ENCODE measurements at regions not wholly inside any gene's neighbourhood (a gene's known extent, or its start where the extent isn't known, plus 50 kb on each side); places are given as distances from the start of the nearest gene placed in this dataset.

- no peak for DNase-seq
These were observed 853.3 kb upstream of the MAN1A1 start for GRCh38 chr6:120202878-120203277.

- DNase-seq, result no peak
These were observed 851.3 kb upstream of the MAN1A1 start for GRCh38 chr6:120200853-120201252.

- DNase-seq, result no peak
These were observed 848.5 kb upstream of the MAN1A1 start for GRCh38 chr6:120198033-120198432.

GRCh38 chr6:120186080-120186479 is 836.5 kb upstream of the MAN1A1 start:
- DNase-seq, result no peak

DNA sequence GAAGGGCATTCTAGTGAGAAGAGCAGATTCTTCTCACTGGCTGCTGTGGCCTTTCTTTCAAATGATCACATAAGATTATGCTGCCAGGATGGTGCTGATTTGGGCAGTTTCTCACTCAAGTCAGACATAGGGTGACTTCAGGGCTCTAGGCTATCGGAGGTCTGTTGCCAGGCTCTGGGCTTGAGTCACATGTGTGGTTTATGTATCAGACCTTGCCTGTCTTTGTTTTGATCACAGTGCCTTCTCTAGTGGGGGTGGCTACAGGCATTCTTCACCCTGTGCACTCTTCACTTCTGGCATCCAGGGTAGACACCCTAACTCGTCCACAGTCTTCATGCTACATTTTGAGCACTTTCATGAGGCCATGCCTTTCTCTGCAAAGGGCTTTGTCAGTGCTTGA is 823.7 kb upstream of the MAN1A1 start:
- DNase-seq, result no peak

DNA sequence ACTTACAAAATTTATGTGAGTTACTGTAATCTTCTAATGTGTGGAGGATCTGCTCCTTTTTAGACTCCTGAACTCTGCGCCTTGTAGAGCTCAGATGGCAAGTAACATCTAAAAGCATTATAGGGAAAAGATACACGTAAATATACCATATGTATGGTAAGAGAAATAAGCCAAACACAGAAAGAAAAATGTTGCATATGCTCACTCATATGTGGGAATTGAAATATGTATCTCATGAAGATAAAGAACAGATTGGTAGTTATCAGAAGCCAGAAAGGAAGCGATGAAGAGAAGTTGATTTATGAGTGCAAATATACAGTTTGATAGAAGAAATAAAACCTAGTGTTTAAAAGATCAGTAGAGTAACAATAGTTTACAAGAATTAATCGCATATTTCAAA is 815.0 kb upstream of the MAN1A1 start:
- no peak for DNase-seq

DNA sequence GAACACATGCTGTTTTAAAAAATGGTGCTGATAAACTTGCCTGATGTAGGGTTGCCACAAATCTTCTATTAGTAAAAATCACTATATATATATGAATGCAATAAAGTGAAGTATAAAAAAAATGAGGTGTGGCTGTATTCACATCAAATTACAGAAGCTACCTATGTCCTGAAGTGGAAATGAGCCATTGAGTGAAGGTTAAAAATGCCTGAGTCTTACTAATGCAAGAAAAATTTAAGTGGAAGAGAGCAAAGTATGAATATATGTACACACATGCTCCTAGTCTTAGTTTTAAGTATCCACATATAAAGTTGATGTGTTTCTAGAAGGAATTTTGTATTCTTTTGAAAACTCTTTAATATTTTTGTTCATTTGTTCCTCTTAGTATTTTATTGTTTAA is 808.3 kb upstream of the MAN1A1 start:
- DNase-seq, result no peak

DNA sequence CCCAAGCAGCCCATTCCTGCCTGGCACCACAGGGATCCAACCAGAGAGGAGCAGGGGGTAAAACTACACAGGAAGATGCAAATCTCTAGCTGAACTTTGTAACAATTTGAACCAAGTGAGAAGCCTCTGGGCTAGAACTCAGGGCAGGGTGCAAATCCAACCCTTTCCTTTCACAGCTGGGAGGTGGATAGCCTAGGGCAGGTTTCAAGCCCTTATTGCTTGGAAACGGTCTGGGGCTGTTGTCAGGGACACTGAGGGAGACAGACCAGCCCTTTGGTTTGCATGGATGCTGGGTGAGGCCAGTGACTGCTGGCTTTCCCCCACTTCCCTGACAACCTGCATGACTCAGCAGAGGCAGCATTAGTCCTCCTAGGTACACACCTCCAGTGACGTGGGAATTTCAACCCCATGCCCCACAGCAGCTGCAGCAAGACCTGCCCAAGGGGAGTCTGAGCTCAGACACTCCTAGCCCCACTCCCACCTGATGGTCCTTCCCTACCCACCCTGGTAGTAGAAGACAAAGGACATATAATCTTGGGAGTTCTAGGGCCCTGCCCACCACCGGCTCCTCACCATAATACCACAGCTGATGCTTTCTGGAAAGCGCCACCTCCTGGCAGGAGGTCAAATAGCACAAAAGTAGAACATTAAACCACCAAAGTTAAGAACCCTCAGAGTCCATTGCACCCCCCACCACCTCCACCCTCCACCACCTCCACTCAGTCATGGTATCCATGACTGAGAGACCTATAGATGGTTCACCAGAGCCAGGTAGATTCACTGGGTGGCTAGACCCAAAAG is 797.7 kb upstream of the MAN1A1 start:
- DNase-seq, result no peak

- no peak for DNase-seq
These were observed 792.0 kb upstream of the MAN1A1 start for GRCh38 chr6:120141601-120142000.

GRCh38 chr6:120137492-120137891 is 787.9 kb upstream of the MAN1A1 start:
- no peak for DNase-seq

GRCh38 chr6:120129228-120129627 is 779.7 kb upstream of the MAN1A1 start:
- no peak for DNase-seq

GRCh38 chr6:120122401-120122800 is 772.8 kb upstream of the MAN1A1 start:
- DNase-seq, result no peak

GRCh38 chr6:120116343-120116742 is 766.8 kb upstream of the MAN1A1 start:
- DNase-seq, result no peak

DNA sequence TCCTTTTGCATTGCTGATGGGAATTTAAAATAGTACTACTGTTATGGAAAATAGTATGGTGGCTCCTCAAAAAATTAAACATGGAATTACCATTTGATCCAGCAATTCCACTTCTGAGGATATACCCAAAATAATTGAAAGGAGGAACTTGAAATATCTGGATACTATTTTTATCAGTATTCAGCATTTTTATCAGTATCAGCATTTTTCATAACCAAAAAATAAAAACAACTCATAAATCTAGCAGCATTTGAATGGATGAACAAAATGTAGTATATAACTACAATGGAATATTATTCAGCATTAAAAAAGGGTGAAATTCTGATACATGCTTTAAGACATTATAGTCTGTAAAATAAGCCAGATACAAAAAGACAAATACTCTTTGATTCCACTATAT is 763.4 kb upstream of the MAN1A1 start:
- no peak for DNase-seq

GRCh38 chr6:120111001-120111400 is 761.4 kb upstream of the MAN1A1 start:
- DNase-seq, result no peak

DNA sequence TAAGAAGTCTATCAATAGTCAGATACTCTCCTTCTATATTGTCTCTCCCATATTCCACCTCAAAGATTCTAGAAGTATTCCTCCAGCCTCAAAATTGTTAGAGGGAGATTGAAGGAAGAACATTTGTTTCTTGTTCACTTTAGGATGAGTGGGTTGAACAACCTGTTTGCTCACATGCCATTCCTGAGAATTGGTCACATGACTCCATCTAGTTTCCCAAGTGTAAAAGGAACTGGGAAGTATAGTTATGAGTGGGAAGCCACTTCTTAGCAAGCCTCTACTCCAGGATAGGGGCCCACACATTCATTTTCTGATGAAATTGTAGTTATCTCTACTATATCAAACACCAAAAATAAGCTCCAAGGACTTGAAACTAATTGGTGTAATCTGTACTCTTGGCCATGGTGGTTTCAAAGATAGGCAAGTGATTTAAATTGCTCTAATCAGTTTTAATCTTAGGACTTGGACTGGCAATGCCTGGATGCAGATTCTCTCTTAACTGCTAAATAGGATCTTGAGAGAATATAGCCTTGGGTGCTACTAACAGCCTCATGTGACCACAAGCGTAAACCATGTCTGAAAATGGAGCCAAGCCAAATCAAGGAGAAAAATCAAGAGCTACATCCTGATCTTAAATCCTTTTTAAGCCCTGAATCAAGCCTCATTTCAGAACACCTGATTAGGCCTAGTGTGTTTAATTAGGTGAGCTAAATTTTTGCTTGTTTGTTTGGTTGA is 758.7 kb upstream of the MAN1A1 start:
- DNase-seq, result no peak

DNA sequence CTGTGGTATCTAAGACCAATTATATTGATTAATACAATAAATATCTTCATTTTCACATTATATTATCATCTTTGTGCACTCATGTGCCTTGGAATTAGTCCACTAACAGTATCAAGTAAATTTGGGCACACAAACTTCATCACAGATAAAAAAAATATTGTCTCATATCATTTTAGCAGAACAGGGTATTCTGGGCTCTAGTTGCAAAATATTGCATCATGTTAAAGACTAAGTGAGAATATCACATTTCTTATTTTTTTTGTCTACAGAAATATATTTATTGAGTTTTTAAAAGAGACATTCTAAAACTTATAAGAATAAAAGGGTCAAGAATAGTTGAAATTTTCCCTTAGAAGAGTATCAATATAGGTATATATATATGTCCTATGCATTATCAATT is 754.1 kb upstream of the MAN1A1 start:
- no peak for DNase-seq

- no peak for DNase-seq
These were observed 747.2 kb upstream of the MAN1A1 start for GRCh38 chr6:120096696-120097260.

GRCh38 chr6:120083186-120083585 is 733.6 kb upstream of the MAN1A1 start:
- no peak for DNase-seq

- DNase-seq, result no peak
These were observed 727.9 kb upstream of the MAN1A1 start for GRCh38 chr6:120077489-120077888.

DNA sequence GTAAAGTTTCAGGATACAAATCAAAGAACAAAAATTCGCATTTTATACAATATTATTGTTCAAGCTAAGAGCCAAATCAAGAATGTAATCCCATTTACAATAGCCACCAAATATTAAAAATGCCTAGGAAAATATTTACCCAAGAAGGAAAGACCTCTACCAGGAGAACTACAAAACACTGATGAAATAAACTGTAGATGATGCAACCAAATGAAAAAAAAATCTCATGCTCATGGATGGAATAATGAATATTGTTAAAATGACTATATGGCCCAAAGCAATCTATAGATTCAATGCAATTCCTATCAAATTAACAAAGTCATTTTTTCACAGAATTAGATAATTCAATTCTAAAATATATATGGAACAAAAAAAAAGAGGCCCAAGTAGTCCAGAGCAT is 708.8 kb upstream of the MAN1A1 start:
- no peak for DNase-seq

GRCh38 chr6:120056085-120056484 is 706.5 kb upstream of the MAN1A1 start:
- no peak for DNase-seq

DNA sequence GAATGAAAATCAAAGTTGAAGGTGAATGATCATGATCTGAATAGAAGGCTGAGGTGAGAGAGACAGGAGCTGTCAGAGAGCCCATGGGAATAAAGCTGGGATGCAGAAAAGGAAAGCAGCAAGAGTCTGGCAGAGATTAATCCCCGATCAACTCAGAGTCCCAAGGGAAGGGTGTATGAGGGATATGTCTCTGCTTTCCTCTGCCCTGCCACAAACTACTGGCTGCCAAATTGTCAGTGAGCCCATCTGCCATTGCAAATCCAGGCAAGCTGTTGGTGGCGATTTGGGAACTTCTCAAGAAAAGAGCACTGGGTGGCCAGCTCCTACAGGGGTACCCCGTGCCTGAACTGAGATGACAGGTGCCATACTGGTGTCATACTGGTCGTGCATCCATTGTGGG is 705.5 kb upstream of the MAN1A1 start:
- no peak for DNase-seq

GRCh38 chr6:120039664-120040063 is 690.1 kb upstream of the MAN1A1 start:
- no peak for DNase-seq
